Stomach (tissue), 8 donors: ENCODE measurements at regions not wholly inside any gene's neighbourhood (a gene's known extent, or its start where the extent isn't known, plus 50 kb on each side); places are given as distances from the start of the nearest gene placed in this dataset.
"Not testable (repeated sequence)": the region's sequence is repeated elsewhere in the genome, so short reads cannot be mapped to it uniquely, and the experiment has no call there.

Experiments
- DNase-seq, 2 donors: peaks; one replicate each; pipeline versions ENCODE4 v3.0.0 to v3.0.0-alpha.2; 2013 to 2019
- H3K27ac ChIP-seq, 5 donors: fragments of 200-600 bp in 4 of 5; sonication (generic) in 4 of 5; one replicate each; pipeline ENCODE4 v1.5.1; 2013 to 2019; ENCODE audit warnings: mild to moderate bottlenecking in 1 of 5, moderate library complexity in 1 of 5
- H3K27me3 ChIP-seq, 3 donors: fragments of 200-600 bp; sonication (generic); one replicate each; pipeline ENCODE4 v1.5.1; 2017 to 2019; ENCODE audit warnings: mixed run types in 1 of 3
- H3K36me3 ChIP-seq, 4 donors: fragments of 200-600 bp; sonication (generic); 1 replicate in 3 of 4; 2 replicates in 1 of 4; pipeline ENCODE4 v1.5.1; 2016 to 2019
- H3K4me1 ChIP-seq, 4 donors: fragments of 200-600 bp; sonication (generic); one replicate each; pipeline ENCODE4 v1.5.1; 2016 to 2019
- H3K4me3 ChIP-seq, 4 donors: fragments of 200-600 bp; sonication (generic) in 3 of 4; one replicate each; pipeline ENCODE4 v1.5.1; 2016 to 2019; ENCODE audit warnings: mild to moderate bottlenecking in 1 of 4
- H3K9me3 ChIP-seq, 4 donors: fragments of 200-600 bp; sonication (generic); one replicate each; pipeline ENCODE4 v1.5.1; 2016 to 2019
- EP300 ChIP-seq: sonication (generic); formaldehyde crosslinking; IDR thresholded peaks from one replicate; pipeline ENCODE4 v1.6.1; 2017; ENCODE audit warnings: antibody characterized with exemption
- POLR2A ChIP-seq, 4 donors: fragments of 450-650 bp; IDR thresholded peaks; one replicate each; pipeline ENCODE4 v1.6.1; 2016; ENCODE audit warnings: antibody characterized with exemption in 4 of 4, control low read depth in 2 of 4, mild to moderate bottlenecking in 1 of 4, moderate library complexity in 1 of 4
- POLR2AphosphoS5 ChIP-seq, 3 donors: sonication (generic); formaldehyde crosslinking; IDR thresholded peaks; one replicate each; pipeline ENCODE4 v1.6.1; 2016; ENCODE audit warnings: antibody characterized with exemption in 3 of 3
- WGBS, 5 donors: extraction: QIAGEN DNeasy Blood & Tissue Kit in 3 of 5; methylation state at CpG; one replicate each; pipeline versions ENCODE4 v1.1.5 to v1.1.7; 2013 to 2018; 5-methylcytosine and 5-hydroxymethylcytosine counted together
- intact Hi-C: fragments of 100-400 bp; cut with DNase I; formaldehyde crosslinking; loops from one replicate; pipeline ENCODE4 v1.15.1; 2023; ENCODE audit warnings: low total_unique reads
- TF ChIP-seq, protein P1 (sequence below), 7 experiments: fragments of 450-650 bp in 4 of 7; fragments of 200-600 bp in 3 of 7; sonication (generic) in 3 of 7; IDR thresholded peaks; one replicate each; pipeline ENCODE4 v1.5.1; 2016 to 2019; ENCODE audit warnings: antibody characterized with exemption in 7 of 7, control low read depth in 2 of 7, mild to moderate bottlenecking in 1 of 7
- donor health status: healthy with polysubstance abuse.
- donor health status: Bipolar disorder and iron deficiency.
- donor health status: healthy.

GRCh38 chr4:83196921-83197320, 82.4 kb upstream of the PLAC8 start:
- Histone ChIP-seq H3K9me3 (no peaks in the 10 kb centered on the region), H3K4me3 (no peak overlapping the region), H3K36me3 (no peaks in the 10 kb centered on the region), H3K27me3 (no peaks in the 10 kb centered on the region), H3K4me1 (no peaks in the 10 kb centered on the region), H3K27ac (no peak overlapping the region)
- DNase-seq = no peak
- TF ChIP-seq EP300 = no peak
- no peak for TF ChIP-seq POLR2A (IDR thresholded peaks at IDR 0.05)
- TF ChIP-seq, protein P1, sequence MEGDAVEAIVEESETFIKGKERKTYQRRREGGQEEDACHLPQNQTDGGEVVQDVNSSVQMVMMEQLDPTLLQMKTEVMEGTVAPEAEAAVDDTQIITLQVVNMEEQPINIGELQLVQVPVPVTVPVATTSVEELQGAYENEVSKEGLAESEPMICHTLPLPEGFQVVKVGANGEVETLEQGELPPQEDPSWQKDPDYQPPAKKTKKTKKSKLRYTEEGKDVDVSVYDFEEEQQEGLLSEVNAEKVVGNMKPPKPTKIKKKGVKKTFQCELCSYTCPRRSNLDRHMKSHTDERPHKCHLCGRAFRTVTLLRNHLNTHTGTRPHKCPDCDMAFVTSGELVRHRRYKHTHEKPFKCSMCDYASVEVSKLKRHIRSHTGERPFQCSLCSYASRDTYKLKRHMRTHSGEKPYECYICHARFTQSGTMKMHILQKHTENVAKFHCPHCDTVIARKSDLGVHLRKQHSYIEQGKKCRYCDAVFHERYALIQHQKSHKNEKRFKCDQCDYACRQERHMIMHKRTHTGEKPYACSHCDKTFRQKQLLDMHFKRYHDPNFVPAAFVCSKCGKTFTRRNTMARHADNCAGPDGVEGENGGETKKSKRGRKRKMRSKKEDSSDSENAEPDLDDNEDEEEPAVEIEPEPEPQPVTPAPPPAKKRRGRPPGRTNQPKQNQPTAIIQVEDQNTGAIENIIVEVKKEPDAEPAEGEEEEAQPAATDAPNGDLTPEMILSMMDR (IDR thresholded peaks at IDR 0.05) = no peak
- TF ChIP-seq POLR2AphosphoS5 (IDR thresholded peaks at IDR 0.05) = no peak
- WGBS, 5 donors = 81 to 90% (median 83%) methylated on average over 2 of the region's 2 CpGs
- intact Hi-C loops = no loop called here

DNA sequence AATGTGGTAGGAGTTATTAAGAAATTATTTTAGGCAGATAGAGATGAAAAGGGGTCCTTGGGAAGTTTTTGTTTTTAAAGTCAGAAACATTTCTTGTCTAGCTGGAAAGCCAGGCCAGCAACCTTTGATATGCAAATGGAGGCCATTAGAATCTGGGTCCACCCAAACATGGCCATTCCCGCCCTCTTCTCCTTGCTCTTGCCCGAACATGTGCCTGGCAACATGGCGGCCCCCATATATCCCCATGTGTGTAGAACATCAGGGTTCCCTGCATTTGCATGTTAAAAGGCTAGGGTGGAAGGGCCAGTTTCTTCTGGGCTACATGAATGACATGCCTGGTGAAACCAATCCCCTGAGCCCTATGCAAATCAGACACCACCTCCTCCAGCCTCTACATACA, 80.7 kb upstream of the PLAC8 start:
- Histone ChIP-seq H3K27me3 (no peaks in the 10 kb centered on the region), H3K9me3 (no peaks in the 10 kb centered on the region), H3K27ac (no peak overlapping the region), H3K36me3 (no peaks in the 10 kb centered on the region), H3K4me3 (no peak overlapping the region), H3K4me1 (no peaks in the 10 kb centered on the region)
- WGBS, 5 donors = 91 to 100% (median 97%) methylated on average over 3 of the region's 3 CpGs
- no peak for DNase-seq
- TF ChIP-seq POLR2A (IDR thresholded peaks at IDR 0.05) (no peak), POLR2AphosphoS5 (IDR thresholded peaks at IDR 0.05) (no peak), EP300 (no peak)
- TF ChIP-seq, protein P1 (IDR thresholded peaks at IDR 0.05) = no peak
- intact Hi-C loops = no loop called here

DNA sequence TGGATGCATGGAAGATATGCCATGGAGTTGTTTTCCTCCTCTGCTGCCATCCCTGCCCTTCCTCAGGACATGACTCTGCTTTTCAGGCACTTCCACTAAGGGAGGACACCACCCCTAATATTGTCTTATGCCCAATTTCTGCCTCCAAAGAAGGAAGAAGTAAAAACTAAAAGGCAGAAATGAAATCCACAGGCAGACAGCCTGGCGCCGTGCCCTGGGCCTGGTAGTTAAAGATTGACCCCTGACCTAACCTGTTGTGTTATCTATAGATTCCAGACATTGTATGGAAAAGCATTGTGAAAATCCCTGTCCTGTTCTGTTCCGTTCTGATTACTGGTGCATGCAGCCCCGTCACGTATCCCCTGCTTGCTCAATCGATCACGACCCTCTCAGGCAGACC, 80.1 kb upstream of the PLAC8 start:
- H3K4me3 ChIP-seq, H3K4me1 ChIP-seq, H3K27me3 ChIP-seq, intact Hi-C loops, H3K9me3 ChIP-seq, H3K36me3 ChIP-seq, H3K27ac ChIP-seq: not testable (repeated sequence)
- WGBS, 5 donors = 56 to 69% (median 62%) methylated on average over 7 of the region's 7 CpGs
- peak in 1 of 2 donors; percentile 27 for DNase-seq

GRCh38 chr4:83192634-83193033, 78.1 kb upstream of the PLAC8 start:
- intact Hi-C loops = no loop called here
- no peak for TF ChIP-seq POLR2A (IDR thresholded peaks at IDR 0.05)
- TF ChIP-seq, protein P1 (IDR thresholded peaks at IDR 0.05) = no peak
- no peak for TF ChIP-seq POLR2AphosphoS5 (IDR thresholded peaks at IDR 0.05)
- TF ChIP-seq EP300 = no peak
- H3K36me3 ChIP-seq = no peaks in the 10 kb centered on the region
- H3K27ac ChIP-seq = no peak overlapping the region
- 82 to 98% (median 91%) methylated on average over 6 of the region's 6 CpGs for WGBS, 5 donors
- H3K4me3 ChIP-seq = no peak overlapping the region
- no peaks in the 10 kb centered on the region for H3K9me3 ChIP-seq
- H3K4me1 ChIP-seq = no peaks in the 10 kb centered on the region
- DNase-seq = no peak
- no peaks in the 10 kb centered on the region for H3K27me3 ChIP-seq

GRCh38 chr4:83191026-83191425, 76.5 kb upstream of the PLAC8 start:
- no peaks in the 10 kb centered on the region for H3K27me3 ChIP-seq
- H3K4me1 ChIP-seq = no peaks in the 10 kb centered on the region
- no peak for TF ChIP-seq EP300
- TF ChIP-seq, protein P1 (IDR thresholded peaks at IDR 0.05) = no peak
- TF ChIP-seq POLR2A (IDR thresholded peaks at IDR 0.05) = no peak
- no peak for TF ChIP-seq POLR2AphosphoS5 (IDR thresholded peaks at IDR 0.05)
- no peak for DNase-seq
- no peak overlapping the region for H3K27ac ChIP-seq
- H3K9me3 ChIP-seq = no peaks in the 10 kb centered on the region
- intact Hi-C loops = no loop called here
- H3K4me3 ChIP-seq = no peak overlapping the region
- WGBS, 5 donors = 78 to 93% (median 92%) methylated on average over 2 of the region's 2 CpGs
- no peaks in the 10 kb centered on the region for H3K36me3 ChIP-seq
